IMR-90 (cell line): ENCODE measurements at regions not wholly inside any gene's neighbourhood (a gene's known extent, or its start where the extent isn't known, plus 50 kb on each side); places are given as distances from the start of the nearest gene placed in this dataset.

ENCODE experiments used
- ATAC-seq: fragments of 200-7000 bp; cut with Tn5 transposase; 2 replicates; pipeline ENCODE4 v1.9.1; 2020; ENCODE audit warnings: low read depth, mild to moderate bottlenecking, moderate library complexity
- BruUV-seq: library from RNA; stranded (reverse); fragments of 400-500 nt; replicated peaks from 2 replicates; lab custom pipeline; 2021; lab: Mats Ljungman, UMichigan
- CTCF ChIA-PET: fragments of 300-600 bp; formaldehyde crosslinking; extraction: SDS; loops from one replicate; lab custom pipeline; 2021; ENCODE audit warnings: antibody characterized with exemption; lab: Yijun Ruan, JAX
- POLR2A ChIA-PET: fragments of 300-600 bp; sonication (Branson Sonifier 250); formaldehyde crosslinking; loops from one replicate; lab custom pipeline; 2022; ENCODE audit warnings: antibody characterized with exemption; ENCODE audit not compliant: unreplicated experiment; lab: Charles Lee
- DNase-seq: peaks from one replicate; pipeline ENCODE4 v3.0.0; 2013
- H2AFZ ChIP-seq: replicated peaks from 2 replicates; pipeline ENCODE3; 2013; ENCODE audit warnings: low read length, mild to moderate bottlenecking; ENCODE audit not compliant: poor library complexity
- H2AK5ac ChIP-seq: 2 replicates; pipeline ENCODE4 v1.6.1; 2013; ENCODE audit warnings: low read depth, low read length, inconsistent platforms
- H2AK9ac ChIP-seq: replicated peaks from 2 replicates; pipeline ENCODE3; 2013; ENCODE audit warnings: mild to moderate bottlenecking, low read depth, low read length, moderate library complexity; ENCODE audit not compliant: poor library complexity
- H2BK120ac ChIP-seq: 2 replicates; pipeline ENCODE4 v1.6.1; 2013; ENCODE audit warnings: low read depth, low read length, inconsistent platforms
- H2BK15ac ChIP-seq: 3 replicates; pipeline ENCODE4 v1.6.1; 2013; ENCODE audit warnings: low read depth, low read length, inconsistent platforms
- H2BK20ac ChIP-seq: 2 replicates; pipeline ENCODE4 v1.6.1; 2013; ENCODE audit warnings: low read depth, mild to moderate bottlenecking, inconsistent platforms, low read length, moderate library complexity
- H2BK5ac ChIP-seq: 2 replicates; pipeline ENCODE4 v1.6.1; 2013; ENCODE audit warnings: mild to moderate bottlenecking, low read depth, low read length, inconsistent platforms; ENCODE audit not compliant: poor library complexity, severe bottlenecking
- H3K14ac ChIP-seq: replicated peaks from 2 replicates; pipeline ENCODE4 v1.6.1; 2013; ENCODE audit warnings: low read depth, low read length, inconsistent platforms
- H3K18ac ChIP-seq: 2 replicates; pipeline ENCODE4 v1.6.1; 2013; ENCODE audit warnings: low read depth, low read length, control low read depth
- H3K23ac ChIP-seq: 2 replicates; pipeline ENCODE4 v1.6.1; 2013; ENCODE audit warnings: low read depth, low read length, inconsistent platforms
- H3K27ac ChIP-seq: 2 replicates; pipeline ENCODE4 v1.5.1; 2013; ENCODE audit warnings: mild to moderate bottlenecking, control low read depth, low read length; ENCODE audit not compliant: insufficient read depth
- H3K27me3 ChIP-seq: 2 replicates; pipeline ENCODE4 v1.6.1; 2013; ENCODE audit warnings: low read length; ENCODE audit not compliant: control insufficient read depth, insufficient read depth
- H3K36me3 ChIP-seq: 2 replicates; pipeline ENCODE4 v1.6.1; 2013; ENCODE audit warnings: low read length, mixed read lengths; ENCODE audit not compliant: control insufficient read depth, insufficient read depth
- H3K4ac ChIP-seq: 2 replicates; pipeline ENCODE4 v1.6.1; 2013; ENCODE audit warnings: low read depth, low read length, inconsistent platforms
- H3K4me1 ChIP-seq: 2 replicates; pipeline ENCODE4 v1.6.1; 2013; ENCODE audit warnings: low read length, mixed read lengths; ENCODE audit not compliant: control insufficient read depth, insufficient read depth
- H3K4me2 ChIP-seq: 2 replicates; pipeline ENCODE4 v1.6.1; 2013; ENCODE audit warnings: low read depth, mild to moderate bottlenecking, control low read depth, low read length, moderate library complexity
- H3K4me3 ChIP-seq: 2 replicates; pipeline ENCODE4 v1.5.1; 2013; ENCODE audit warnings: low read depth, mild to moderate bottlenecking, control low read depth, low read length, moderate library complexity; ENCODE audit not compliant: insufficient read depth
- H3K56ac ChIP-seq: 2 replicates; pipeline ENCODE4 v1.6.1; 2013; ENCODE audit warnings: low read length, inconsistent platforms; ENCODE audit not compliant: insufficient read depth; ENCODE audit errors: extremely low read depth
- H3K79me1 ChIP-seq, 2 experiments: 2 replicates each; pipeline ENCODE4 v1.6.1; 2013; ENCODE audit warnings: low read length in 2 of 2, inconsistent platforms in 1 of 2, low read depth in 1 of 2
- H3K9ac ChIP-seq: 2 replicates; pipeline ENCODE4 v1.6.1; 2013; ENCODE audit warnings: low read depth, low read length, control low read depth
- H3K9me1 ChIP-seq: 2 replicates; pipeline ENCODE4 v1.6.1; 2013; ENCODE audit warnings: low read length, inconsistent platforms; ENCODE audit not compliant: insufficient read depth
- H3K9me3 ChIP-seq: 2 replicates; pipeline ENCODE4 v1.6.1; 2013; ENCODE audit warnings: low read length; ENCODE audit not compliant: control insufficient read depth, insufficient read depth
- H4K20me1 ChIP-seq: 2 replicates; pipeline ENCODE4 v1.6.1; 2013; ENCODE audit warnings: low read length, inconsistent platforms; ENCODE audit not compliant: insufficient read depth
- H4K5ac ChIP-seq: 2 replicates; pipeline ENCODE4 v1.6.1; 2013; ENCODE audit warnings: mild to moderate bottlenecking, low read depth, low read length, control low read depth
- H4K8ac ChIP-seq, 2 experiments: 2 replicates each; pipeline ENCODE4 v1.6.1; 2013; ENCODE audit warnings: low read depth in 2 of 2, low read length in 2 of 2, control low read depth in 1 of 2, inconsistent platforms in 1 of 2
- H4K91ac ChIP-seq: 2 replicates; pipeline ENCODE4 v1.6.1; 2013; ENCODE audit warnings: low read depth, low read length, inconsistent platforms; ENCODE audit not compliant: insufficient read depth
- CEBPB ChIP-seq: IDR thresholded peaks from 2 replicates; pipeline ENCODE4 v1.6.1; 2012; ENCODE audit warnings: low read depth, low read length, improper control_type of control experiment
- MAFK ChIP-seq: IDR thresholded peaks from 2 replicates; pipeline ENCODE4 v1.6.1; 2012; ENCODE audit warnings: low read depth, low read length, improper control_type of control experiment
- MXI1 ChIP-seq: IDR thresholded peaks from 2 replicates; pipeline ENCODE4 v1.6.1; 2012; ENCODE audit warnings: low read depth, mild to moderate bottlenecking, low read length, moderate library complexity, borderline replicate concordance
- RCOR1 ChIP-seq: IDR thresholded peaks from 2 replicates; pipeline ENCODE4 v1.6.1; 2012; ENCODE audit warnings: mild to moderate bottlenecking, low read length, improper control_type of control experiment; ENCODE audit not compliant: insufficient replicate concordance
- SMC3 ChIP-seq: fragments of 150-350 bp; IDR thresholded peaks from 2 replicates; pipeline ENCODE4 v1.6.1; 2016; ENCODE audit warnings: low read depth, mild to moderate bottlenecking, antibody characterized with exemption, low read length, moderate library complexity
- WGBS, 2 experiments: methylation state at CpG; one replicate each; pipeline versions ENCODE4 v1.1.5 to v1.1.7; 2013; ENCODE audit warnings: missing lambda C conversion rate in 2 of 2; ENCODE audit not compliant: insufficient read length in 1 of 2; ENCODE audit errors: extremely low coverage in 2 of 2; 5-methylcytosine and 5-hydroxymethylcytosine counted together
- dilution Hi-C: fragments of 300-500 bp; cut with HindIII; formaldehyde crosslinking; loops from one replicate; pipeline ENCODE4 v1.14.3; 2018; ENCODE audit warnings: low sequenced_read_pairs; ENCODE audit not compliant: unreplicated experiment
- in situ Hi-C: fragments of 300-500 bp; cut with MboI; formaldehyde crosslinking; loops from 3 replicates; pipeline ENCODE4 v1.14.3; 2019; ENCODE audit warnings: low sequenced_read_pairs, inconsistent platforms, mixed read lengths
- intact Hi-C: fragments of 100-400 bp; cut with micrococcal nuclease; formaldehyde crosslinking; loops from 2 replicates; pipeline ENCODE4 v1.10.0; 2022
- TF ChIP-seq, protein P1 (sequence below): conservative IDR thresholded peaks from 2 replicates; pipeline ENCODE4 v1.5.1; 2012; ENCODE audit warnings: mild to moderate bottlenecking, low read depth, low read length, improper control_type of control experiment
- TF ChIP-seq, protein P2 (sequence below): fragments of 150-350 bp; IDR thresholded peaks from 2 replicates; pipeline ENCODE4 v1.6.1; 2016; ENCODE audit warnings: low read depth, mild to moderate bottlenecking, low read length, moderate library complexity, borderline replicate concordance

DNA sequence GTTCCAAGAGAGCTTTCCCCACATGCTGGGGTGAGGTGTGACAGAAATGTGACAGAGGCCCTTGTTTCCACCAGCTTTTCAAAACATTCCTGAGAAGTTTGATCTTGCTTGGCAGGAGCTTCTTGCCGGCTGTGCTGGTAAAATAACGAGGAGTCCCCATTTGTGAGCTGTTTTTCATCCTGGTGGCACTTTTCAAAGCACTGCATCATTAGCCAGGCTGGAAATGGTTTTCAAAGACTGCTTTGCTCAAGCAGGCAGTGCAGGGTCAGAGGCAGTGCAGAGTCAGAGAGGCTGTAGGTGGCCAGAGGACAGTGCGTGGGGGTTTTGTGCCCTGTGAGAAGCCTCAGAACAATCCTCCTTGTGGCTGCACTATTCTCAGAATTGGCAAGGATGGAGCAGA, 75.8 kb upstream of the KCNA3 start:
- no peaks in the 10 kb centered on the region for H3K4me1 ChIP-seq
- no peak overlapping the region for H3K4ac ChIP-seq
- no peak overlapping the region for H4K91ac ChIP-seq
- ChIA-PET POLR2A (no interaction called here), CTCF (no interaction called here)
- H3K23ac ChIP-seq: no peak overlapping the region
- H2BK15ac ChIP-seq: no peak overlapping the region
- no TSS peak for BruUV-seq
- no peak overlapping the region for H2BK120ac ChIP-seq
- H3K79me1 ChIP-seq: no peaks in the 10 kb centered on the region
- H2BK5ac ChIP-seq: no peak overlapping the region
- H3K9me1 ChIP-seq: no peaks in the 10 kb centered on the region
- WGBS, 2 experiments: 0% methylated on average over 2 of the region's 3 CpGs; no CpG with 5 or more reads in 1 of the 2 experiments
- H3K36me3 ChIP-seq: no peaks in the 10 kb centered on the region
- no peak overlapping the region for H2AK5ac ChIP-seq
- H2BK20ac ChIP-seq: no peak overlapping the region
- in situ Hi-C loops: no loop called here
- no peak overlapping the region for H3K56ac ChIP-seq
- H3K9ac ChIP-seq: no peak overlapping the region
- no peaks in the 10 kb centered on the region for H3K9me3 ChIP-seq
- DNase-seq (no peak), ATAC-seq (no peak)
- dilution Hi-C loops: no loop called here
- H4K20me1 ChIP-seq: no peaks in the 10 kb centered on the region
- H4K5ac ChIP-seq: no peak overlapping the region
- TF ChIP-seq RCOR1 (no peak), MXI1 (no peak), MAFK (no peak), CEBPB (no peak), SMC3 (no peak)
- TF ChIP-seq, protein P1, sequence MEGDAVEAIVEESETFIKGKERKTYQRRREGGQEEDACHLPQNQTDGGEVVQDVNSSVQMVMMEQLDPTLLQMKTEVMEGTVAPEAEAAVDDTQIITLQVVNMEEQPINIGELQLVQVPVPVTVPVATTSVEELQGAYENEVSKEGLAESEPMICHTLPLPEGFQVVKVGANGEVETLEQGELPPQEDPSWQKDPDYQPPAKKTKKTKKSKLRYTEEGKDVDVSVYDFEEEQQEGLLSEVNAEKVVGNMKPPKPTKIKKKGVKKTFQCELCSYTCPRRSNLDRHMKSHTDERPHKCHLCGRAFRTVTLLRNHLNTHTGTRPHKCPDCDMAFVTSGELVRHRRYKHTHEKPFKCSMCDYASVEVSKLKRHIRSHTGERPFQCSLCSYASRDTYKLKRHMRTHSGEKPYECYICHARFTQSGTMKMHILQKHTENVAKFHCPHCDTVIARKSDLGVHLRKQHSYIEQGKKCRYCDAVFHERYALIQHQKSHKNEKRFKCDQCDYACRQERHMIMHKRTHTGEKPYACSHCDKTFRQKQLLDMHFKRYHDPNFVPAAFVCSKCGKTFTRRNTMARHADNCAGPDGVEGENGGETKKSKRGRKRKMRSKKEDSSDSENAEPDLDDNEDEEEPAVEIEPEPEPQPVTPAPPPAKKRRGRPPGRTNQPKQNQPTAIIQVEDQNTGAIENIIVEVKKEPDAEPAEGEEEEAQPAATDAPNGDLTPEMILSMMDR: no peak
- TF ChIP-seq, protein P2, sequence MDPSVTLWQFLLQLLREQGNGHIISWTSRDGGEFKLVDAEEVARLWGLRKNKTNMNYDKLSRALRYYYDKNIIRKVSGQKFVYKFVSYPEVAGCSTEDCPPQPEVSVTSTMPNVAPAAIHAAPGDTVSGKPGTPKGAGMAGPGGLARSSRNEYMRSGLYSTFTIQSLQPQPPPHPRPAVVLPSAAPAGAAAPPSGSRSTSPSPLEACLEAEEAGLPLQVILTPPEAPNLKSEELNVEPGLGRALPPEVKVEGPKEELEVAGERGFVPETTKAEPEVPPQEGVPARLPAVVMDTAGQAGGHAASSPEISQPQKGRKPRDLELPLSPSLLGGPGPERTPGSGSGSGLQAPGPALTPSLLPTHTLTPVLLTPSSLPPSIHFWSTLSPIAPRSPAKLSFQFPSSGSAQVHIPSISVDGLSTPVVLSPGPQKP: no peak
- intact Hi-C loops: no loop called here
- H2AFZ ChIP-seq: no peak overlapping the region
- no peak overlapping the region for H4K8ac ChIP-seq
- no peak overlapping the region for H3K4me2 ChIP-seq
- H3K14ac ChIP-seq: no peak overlapping the region
- H2AK9ac ChIP-seq: no peak overlapping the region
- no peak overlapping the region for H3K27ac ChIP-seq
- H3K4me3 ChIP-seq: no peak overlapping the region
- H3K27me3 ChIP-seq: peaks cover 4% of the 10 kb centered on the region; the same call in 1 of the 2 replicates
- H3K18ac ChIP-seq: no peak overlapping the region
